GM12892 (cell line): ENCODE measurements at regions not wholly inside any gene's neighbourhood (a gene's known extent, or its start where the extent isn't known, plus 50 kb on each side); places are given as distances from the start of the nearest gene placed in this dataset.
"Not testable (repeated sequence)": the region's sequence is repeated elsewhere in the genome, so short reads cannot be mapped to it uniquely, and the experiment has no call there.

Experiments used
- DNase-seq: peaks from one replicate; pipeline ENCODE4 v3.0.0; 2011; ENCODE audit not compliant: insufficient read length
- FAIRE-seq: peaks from 2 replicates; lab custom pipeline; 2011; peaks lifted over from hg19 to GRCh38; lab: Jason Lieb, UNC
- POLR2A ChIP-seq: IDR thresholded peaks from 2 replicates; pipeline ENCODE4 v1.6.1; 2011; ENCODE audit warnings: low read depth, low read length, control low read depth
- POLR2AphosphoS5 ChIP-seq: IDR thresholded peaks from 2 replicates; pipeline ENCODE4 v1.6.1; 2011; ENCODE audit warnings: low read depth, low read length, control low read depth
- TAF1 ChIP-seq: IDR thresholded peaks from 2 replicates; pipeline ENCODE4 v1.6.1; 2011; ENCODE audit warnings: low read depth, mild to moderate bottlenecking, control low read depth, low read length, borderline replicate concordance

GRCh38 chr11:19615341-19616183, 97.1 kb upstream of the NAV2 start:
- FAIRE-seq (no peak), DNase-seq (no peak)
- TF ChIP-seq POLR2A, result no peak
- no peak for TF ChIP-seq TAF1
- TF ChIP-seq POLR2AphosphoS5, result no peak

GRCh38 chr11:19614370-19614940, 98.2 kb upstream of the NAV2 start:
- DNase-seq, result no peak
- FAIRE-seq, result no peak
- TF ChIP-seq POLR2A, result no peak
- TF ChIP-seq TAF1, result no peak
- TF ChIP-seq POLR2AphosphoS5, result no peak

GRCh38 chr11:19612025-19612424, 100.6 kb upstream of the NAV2 start:
- FAIRE-seq, DNase-seq: not testable (repeated sequence)

GRCh38 chr11:19607656-19608360, 104.8 kb upstream of the NAV2 start:
- TF ChIP-seq TAF1, result no peak
- TF ChIP-seq POLR2AphosphoS5, result no peak
- no peak for TF ChIP-seq POLR2A
- FAIRE-seq, result no peak
- no peak for DNase-seq

- FAIRE-seq (no peak), DNase-seq (no peak)
- TF ChIP-seq POLR2A (no peak), POLR2AphosphoS5 (no peak), TAF1 (no peak)
Observed at GRCh38 chr11:19606856-19607655, 105.6 kb upstream of the NAV2 start.

GRCh38 chr11:19605520-19606371, 106.9 kb upstream of the NAV2 start:
- FAIRE-seq, result no peak
- TF ChIP-seq POLR2A, result no peak
- no peak for DNase-seq

- TF ChIP-seq TAF1 (no peak), POLR2AphosphoS5 (no peak), POLR2A (no peak)
- FAIRE-seq (no peak), DNase-seq (no peak)
Observed at GRCh38 chr11:19604679-19605375, 107.8 kb upstream of the NAV2 start.

GRCh38 chr11:19603771-19604170, 108.9 kb upstream of the NAV2 start:
- DNase-seq (no peak), FAIRE-seq (no peak)
- TF ChIP-seq POLR2A, result no peak
- TF ChIP-seq POLR2AphosphoS5, result no peak
- no peak for TF ChIP-seq TAF1

- DNase-seq (no peak), FAIRE-seq (no peak)
- TF ChIP-seq POLR2AphosphoS5 (no peak), TAF1 (no peak), POLR2A (no peak)
Observed at GRCh38 chr11:19602891-19603290, 109.7 kb upstream of the NAV2 start.

GRCh38 chr11:19602406-19602805, 110.2 kb upstream of the NAV2 start:
- DNase-seq (no peak), FAIRE-seq (no peak)
- no peak for TF ChIP-seq POLR2A
- TF ChIP-seq POLR2AphosphoS5, result no peak
- no peak for TF ChIP-seq TAF1
